Urinary bladder (tissue), 3 donors: ENCODE measurements at regions not wholly inside any gene's neighbourhood (a gene's known extent, or its start where the extent isn't known, plus 50 kb on each side); places are given as distances from the start of the nearest gene placed in this dataset.

Source experiments
- DNase-seq: peaks from one replicate; pipeline ENCODE4 v3.0.0-alpha.2; 2015; ENCODE audit errors: extremely low spot score
- H3K27ac ChIP-seq: one replicate; pipeline ENCODE4 v1.5.1; 2013; ENCODE audit warnings: low read depth, mild to moderate bottlenecking, moderate library complexity
- H3K36me3 ChIP-seq: one replicate; pipeline ENCODE4 v1.6.1; 2013; ENCODE audit warnings: mild to moderate bottlenecking, moderate library complexity; ENCODE audit not compliant: insufficient read depth
- H3K4me1 ChIP-seq: one replicate; pipeline ENCODE4 v1.6.1; 2013; ENCODE audit warnings: mild to moderate bottlenecking, moderate library complexity; ENCODE audit not compliant: insufficient read depth
- H3K4me3 ChIP-seq: one replicate; pipeline ENCODE4 v1.5.1; 2013; ENCODE audit warnings: low read depth, low read length
- WGBS: extraction: QIAGEN DNeasy Blood & Tissue Kit; methylation state at CpG from one replicate; pipeline ENCODE4 v1.1.7; 2013; 5-methylcytosine and 5-hydroxymethylcytosine counted together
- donor health status: healthy with polysubstance abuse.
- donor health status: healthy.

- H3K4me3 ChIP-seq, result no peak overlapping the region
- no peak for DNase-seq
- no peaks in the 10 kb centered on the region for H3K36me3 ChIP-seq
- H3K27ac ChIP-seq, result no peak overlapping the region
- no peaks in the 10 kb centered on the region for H3K4me1 ChIP-seq
- 74% methylated on average over 16 of the region's 16 CpGs for WGBS
Measured at GRCh38 chr14:104372390-104373054, 207.0 kb upstream of the C14orf180 start.

DNA sequence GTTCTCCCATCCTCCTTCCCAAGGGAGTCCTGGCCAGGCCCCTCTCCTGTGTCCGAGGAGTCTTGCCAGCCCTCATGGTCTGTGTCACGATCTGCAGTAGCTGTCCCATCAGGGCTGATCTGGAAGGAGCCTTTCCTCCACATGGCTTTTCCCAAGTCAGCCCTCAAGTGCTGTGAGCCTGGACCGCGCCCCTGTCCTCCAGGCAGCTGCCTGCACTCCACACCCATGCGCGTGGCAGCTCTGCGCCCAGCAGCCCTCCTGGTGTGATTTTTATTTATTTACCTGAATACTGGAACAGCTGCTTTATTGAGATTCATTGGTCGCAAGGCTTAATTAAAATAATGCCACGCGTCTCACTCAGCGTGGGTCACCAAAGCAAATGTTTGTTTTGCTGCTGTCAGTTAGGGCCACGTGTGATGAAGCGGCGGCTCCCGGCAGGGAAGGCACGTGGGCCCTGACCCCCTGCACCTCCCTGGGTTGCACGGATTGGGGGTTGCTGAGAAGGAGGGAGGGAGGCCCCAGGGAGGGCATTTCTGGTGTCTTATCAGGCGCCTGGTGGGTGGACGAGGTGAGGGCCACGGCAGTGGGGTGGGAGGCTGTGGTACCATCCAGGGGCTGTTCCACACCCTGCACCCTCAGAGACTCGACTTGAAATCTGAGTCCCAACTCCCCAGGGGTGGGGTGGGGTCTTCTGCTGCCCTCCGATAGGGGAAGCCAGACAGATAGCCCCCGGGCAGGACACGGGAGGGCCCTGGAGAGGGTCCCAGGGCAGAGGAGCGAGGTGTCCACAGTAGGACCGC, 206.3 kb upstream of the C14orf180 start:
- no peak for DNase-seq
- Histone ChIP-seq H3K36me3 (no peaks in the 10 kb centered on the region), H3K4me3 (no peak overlapping the region), H3K4me1 (no peaks in the 10 kb centered on the region), H3K27ac (no peak overlapping the region)
- 81% methylated on average over 26 of the region's 26 CpGs for WGBS

- Histone ChIP-seq H3K4me1 (no peaks in the 10 kb centered on the region), H3K27ac (no peak overlapping the region), H3K36me3 (no peaks in the 10 kb centered on the region), H3K4me3 (no peak overlapping the region)
- DNase-seq, result no peak
- WGBS, result 78% methylated on average over 33 of the region's 33 CpGs
Measured at GRCh38 chr14:104373855-104374717, 205.5 kb upstream of the C14orf180 start.

- Histone ChIP-seq H3K27ac (no peak overlapping the region), H3K36me3 (no peaks in the 10 kb centered on the region), H3K4me3 (no peak overlapping the region), H3K4me1 (no peaks in the 10 kb centered on the region)
- DNase-seq, result no peak
- WGBS, result 94% methylated on average over 3 of the region's 3 CpGs
Measured at GRCh38 chr14:104374718-104375080, 204.9 kb upstream of the C14orf180 start.

DNA sequence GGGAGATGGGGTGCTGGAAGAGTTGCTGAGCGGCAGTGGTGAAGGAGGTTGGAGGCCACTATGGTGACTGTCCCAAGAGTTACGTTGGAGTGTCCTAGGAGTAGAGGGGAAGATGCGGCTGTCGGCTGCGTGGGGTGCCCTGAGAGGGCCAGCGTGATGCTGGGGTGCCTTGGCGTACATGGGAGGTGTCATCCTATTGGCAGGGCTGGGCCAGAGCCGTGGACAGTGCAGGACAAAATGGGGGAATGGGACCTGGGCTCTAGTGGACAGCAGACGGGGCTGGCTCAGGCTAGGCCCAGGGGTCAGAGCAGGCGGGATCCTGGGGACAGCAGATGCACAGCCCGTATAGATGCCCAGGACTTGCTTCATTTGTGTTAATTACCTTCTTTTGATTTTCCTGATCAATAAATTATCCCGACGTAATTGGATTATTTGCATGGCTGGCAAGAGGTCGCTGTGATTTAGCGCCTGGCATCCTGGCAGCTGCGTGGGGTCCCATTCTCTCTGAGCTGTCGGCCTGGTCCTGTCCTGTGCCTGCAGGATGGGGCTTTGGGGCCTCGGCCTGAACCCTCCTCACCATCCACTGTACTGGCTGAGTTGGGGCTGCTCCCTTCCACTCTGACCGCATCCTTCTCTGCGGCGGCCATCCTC, 203.9 kb upstream of the C14orf180 start:
- WGBS, result 93% methylated on average over 21 of the region's 21 CpGs
- no peak overlapping the region for H3K27ac ChIP-seq
- no peaks in the 10 kb centered on the region for H3K4me1 ChIP-seq
- H3K4me3 ChIP-seq, result no peak overlapping the region
- no peaks in the 10 kb centered on the region for H3K36me3 ChIP-seq
- DNase-seq, result no peak

- WGBS, result 81% methylated on average over 31 of the region's 31 CpGs
- H3K27ac ChIP-seq, result no peak overlapping the region
- no peaks in the 10 kb centered on the region for H3K4me1 ChIP-seq
- DNase-seq, result no peak
- no peaks in the 10 kb centered on the region for H3K36me3 ChIP-seq
- no peak overlapping the region for H3K4me3 ChIP-seq
Measured at GRCh38 chr14:104376202-104377140, 203.1 kb upstream of the C14orf180 start.

DNA sequence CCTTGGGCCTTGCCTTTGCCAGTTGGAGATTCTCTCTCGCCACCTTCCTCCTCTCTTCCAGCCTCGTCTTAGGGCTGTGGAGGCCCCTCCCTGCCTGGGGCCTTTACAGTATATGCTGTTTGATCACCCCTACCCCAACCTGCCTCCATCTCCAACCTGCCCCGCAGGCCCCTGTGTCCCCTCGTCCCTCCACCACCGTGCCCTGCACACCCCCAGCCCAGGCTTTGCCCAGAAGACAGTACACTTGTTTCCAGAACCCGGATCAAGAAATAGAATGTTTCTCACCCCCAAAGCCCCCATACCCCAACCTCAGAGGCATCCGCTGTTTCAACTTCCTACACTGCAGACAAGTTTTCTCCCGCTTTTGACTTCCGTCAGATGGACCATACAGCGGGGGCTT, 202.3 kb upstream of the C14orf180 start:
- H3K36me3 ChIP-seq, result no peaks in the 10 kb centered on the region
- no peak overlapping the region for H3K27ac ChIP-seq
- DNase-seq, result no peak
- H3K4me3 ChIP-seq, result no peak overlapping the region
- WGBS, result 87% methylated on average over 10 of the region's 10 CpGs
- no peaks in the 10 kb centered on the region for H3K4me1 ChIP-seq

- no peaks in the 10 kb centered on the region for H3K4me1 ChIP-seq
- no peaks in the 10 kb centered on the region for H3K36me3 ChIP-seq
- no peak overlapping the region for H3K4me3 ChIP-seq
- no peak for DNase-seq
- WGBS, result 69% methylated on average over 7 of the region's 7 CpGs
- no peak overlapping the region for H3K27ac ChIP-seq
Measured at GRCh38 chr14:104378698-104379113, 200.9 kb upstream of the C14orf180 start.

- Histone ChIP-seq H3K4me1 (no peaks in the 10 kb centered on the region), H3K27ac (no peak overlapping the region), H3K36me3 (no peaks in the 10 kb centered on the region), H3K4me3 (no peak overlapping the region)
- 92% methylated on average over 20 of the region's 20 CpGs for WGBS
- DNase-seq, result no peak
Measured at GRCh38 chr14:104382361-104383087, 197.0 kb upstream of the C14orf180 start.

GRCh38 chr14:104383088-104383995, 196.2 kb upstream of the C14orf180 start:
- H3K27ac ChIP-seq, result no peak overlapping the region
- WGBS, result 32% methylated on average over 26 of the region's 26 CpGs
- DNase-seq, result no peak
- no peaks in the 10 kb centered on the region for H3K36me3 ChIP-seq
- H3K4me1 ChIP-seq, result no peaks in the 10 kb centered on the region
- H3K4me3 ChIP-seq, result no peak overlapping the region

GRCh38 chr14:104383996-104384775, 195.4 kb upstream of the C14orf180 start:
- H3K27ac ChIP-seq, result no peak overlapping the region
- no peak for DNase-seq
- no peak overlapping the region for H3K4me3 ChIP-seq
- 37% methylated on average over 19 of the region's 19 CpGs for WGBS
- no peaks in the 10 kb centered on the region for H3K4me1 ChIP-seq
- no peaks in the 10 kb centered on the region for H3K36me3 ChIP-seq
